Heart left ventricle (tissue), 13 donors: ENCODE measurements at regions not wholly inside any gene's neighbourhood (a gene's known extent, or its start where the extent isn't known, plus 50 kb on each side); places are given as distances from the start of the nearest gene placed in this dataset.

Experiments
- POLR2A ChIP-seq, 2 donors: fragments of 450-650 bp; IDR thresholded peaks; one replicate each; pipeline ENCODE4 v1.6.1; 2017; ENCODE audit warnings: antibody characterized with exemption in 2 of 2, mild to moderate bottlenecking in 2 of 2, moderate library complexity in 2 of 2
- TF ChIP-seq, protein P1 (sequence below), 12 donors: fragments of 200-600 bp; sonication (generic) in 4 of 12; IDR thresholded peaks; one replicate each; pipeline versions ENCODE4 v1.5.0 to v1.8.0; 2018 to 2022; ENCODE audit warnings: antibody characterized with exemption in 12 of 12, mild to moderate bottlenecking in 5 of 12
- donor health status: ischemic (EF 13 %, LVEDD 7.1; RV severe dilation, severe dysfunction).
- donor health status: DM: no; HTN: yes; CAD: no.
- donor health status: DM: no; HTN: no; CAD: no.
- donor health status: ischemic (EF 25% LVEDD 6.9; RV normal size, moderate dysfunction).
- donor health status: ischemic (EF 25% LVEDD 5.7; RV mildly dilated, moderate dysfunction).
- donor health status: ischemic (EF 35%, LVEDD 5.7; RV mildly dilated, moderate dysfunction).
- donor health status: nonischemic (EF 11% LVEDD 7.7; RV severe dilation, severe dysfunction).
- donor health status: DM: yes; HTN: yes; CAD: no.
- donor health status: PGD.
- donor health status: ischemic (EF 29% LVEDD 5.4; RV normal size, mild dysfunction).
- donor health status: nonischemic (EF 23%, LVEDD 6.1; RV moderate dilation, normal function).

DNA sequence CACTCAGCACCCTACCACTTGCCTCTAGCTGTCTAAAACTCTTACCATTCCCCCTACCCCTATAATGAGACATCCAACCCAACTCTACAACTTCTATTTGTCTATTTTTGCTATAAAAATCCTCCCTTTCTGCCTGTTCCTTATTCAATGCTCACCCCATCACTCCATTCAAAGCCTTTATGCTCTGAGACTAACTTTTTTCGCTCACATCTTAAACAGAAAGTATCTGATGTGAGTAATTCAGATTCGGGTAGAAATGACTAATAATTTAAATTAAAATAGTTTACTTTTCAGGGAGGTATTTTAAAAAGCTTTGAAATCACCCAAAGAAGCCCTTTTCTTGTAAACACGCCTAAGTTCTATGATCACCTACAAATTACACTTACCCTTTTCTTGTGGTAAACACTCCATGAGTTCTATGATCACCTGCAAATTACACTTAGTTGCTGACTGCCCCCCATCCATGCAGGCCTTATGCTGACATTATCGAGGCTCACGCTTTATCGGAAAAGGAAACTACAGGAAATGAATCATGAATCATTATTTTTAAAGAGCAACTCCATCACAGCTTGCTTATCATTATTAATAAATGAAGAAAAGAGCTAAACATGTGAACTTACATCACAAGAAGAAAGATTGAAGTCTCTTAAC lies 168.7 kb upstream of the PPP1R2C start:
- TF ChIP-seq, protein P1, sequence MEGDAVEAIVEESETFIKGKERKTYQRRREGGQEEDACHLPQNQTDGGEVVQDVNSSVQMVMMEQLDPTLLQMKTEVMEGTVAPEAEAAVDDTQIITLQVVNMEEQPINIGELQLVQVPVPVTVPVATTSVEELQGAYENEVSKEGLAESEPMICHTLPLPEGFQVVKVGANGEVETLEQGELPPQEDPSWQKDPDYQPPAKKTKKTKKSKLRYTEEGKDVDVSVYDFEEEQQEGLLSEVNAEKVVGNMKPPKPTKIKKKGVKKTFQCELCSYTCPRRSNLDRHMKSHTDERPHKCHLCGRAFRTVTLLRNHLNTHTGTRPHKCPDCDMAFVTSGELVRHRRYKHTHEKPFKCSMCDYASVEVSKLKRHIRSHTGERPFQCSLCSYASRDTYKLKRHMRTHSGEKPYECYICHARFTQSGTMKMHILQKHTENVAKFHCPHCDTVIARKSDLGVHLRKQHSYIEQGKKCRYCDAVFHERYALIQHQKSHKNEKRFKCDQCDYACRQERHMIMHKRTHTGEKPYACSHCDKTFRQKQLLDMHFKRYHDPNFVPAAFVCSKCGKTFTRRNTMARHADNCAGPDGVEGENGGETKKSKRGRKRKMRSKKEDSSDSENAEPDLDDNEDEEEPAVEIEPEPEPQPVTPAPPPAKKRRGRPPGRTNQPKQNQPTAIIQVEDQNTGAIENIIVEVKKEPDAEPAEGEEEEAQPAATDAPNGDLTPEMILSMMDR (IDR thresholded peaks at IDR 0.05): no peak
- TF ChIP-seq POLR2A (IDR thresholded peaks at IDR 0.05): no peak
